Tibial nerve (tissue), 4 donors: ENCODE measurements at regions not wholly inside any gene's neighbourhood (a gene's known extent, or its start where the extent isn't known, plus 50 kb on each side); places are given as distances from the start of the nearest gene placed in this dataset.
"Not testable (repeated sequence)": the region's sequence is repeated elsewhere in the genome, so short reads cannot be mapped to it uniquely, and the experiment has no call there.

Source experiments
- DNase-seq, 2 donors: peaks; one replicate each; pipeline ENCODE4 v3.0.0-alpha.2; 2019; ENCODE audit warnings: low spot score in 2 of 2
- H3K27ac ChIP-seq, 4 donors: fragments of 200-600 bp; sonication (generic) in 3 of 4; one replicate each; pipeline ENCODE4 v1.5.1; 2017 to 2019; ENCODE audit warnings: mild to moderate bottlenecking in 1 of 4
- H3K27me3 ChIP-seq, 2 donors: fragments of 200-600 bp; sonication (generic) in 1 of 2; one replicate each; pipeline versions ENCODE4 v1.5.1 to v1.6.0; 2017 to 2019
- H3K36me3 ChIP-seq, 3 donors: fragments of 200-600 bp; sonication (generic); one replicate each; pipeline ENCODE4 v1.5.1; 2018 to 2019
- H3K4me1 ChIP-seq, 4 donors: fragments of 200-600 bp; sonication (generic) in 3 of 4; one replicate each; pipeline ENCODE4 v1.5.1; 2017 to 2019
- H3K4me3 ChIP-seq, 4 donors: fragments of 200-600 bp; sonication (generic) in 3 of 4; one replicate each; pipeline ENCODE4 v1.5.1; 2017 to 2019; ENCODE audit warnings: mild to moderate bottlenecking in 1 of 4, moderate library complexity in 1 of 4
- H3K9me3 ChIP-seq, 4 donors: fragments of 200-600 bp; sonication (generic) in 3 of 4; one replicate each; pipeline ENCODE4 v1.5.1; 2017 to 2019
- EP300 ChIP-seq, 2 donors: sonication (generic); formaldehyde crosslinking; IDR thresholded peaks; one replicate each; pipeline ENCODE4 v1.6.1; 2017; ENCODE audit warnings: antibody characterized with exemption in 2 of 2, mild to moderate bottlenecking in 1 of 2
- POLR2A ChIP-seq, 2 donors: fragments of 450-650 bp; IDR thresholded peaks; one replicate each; pipeline ENCODE4 v1.6.1; 2017; ENCODE audit warnings: antibody characterized with exemption in 2 of 2, mild to moderate bottlenecking in 2 of 2, moderate library complexity in 2 of 2
- WGBS, 2 donors: methylation state at CpG; one replicate each; pipeline ENCODE4 v1.1.5; 2018; 5-methylcytosine and 5-hydroxymethylcytosine counted together
- TF ChIP-seq, protein P1 (sequence below), 5 experiments: fragments of 200-600 bp in 3 of 5; fragments of 450-650 bp in 2 of 5; sonication (generic) in 3 of 5; IDR thresholded peaks; one replicate each; pipeline ENCODE4 v1.5.1; 2016 to 2019; ENCODE audit warnings: antibody characterized with exemption in 5 of 5, mild to moderate bottlenecking in 3 of 5, moderate library complexity in 2 of 5

DNA sequence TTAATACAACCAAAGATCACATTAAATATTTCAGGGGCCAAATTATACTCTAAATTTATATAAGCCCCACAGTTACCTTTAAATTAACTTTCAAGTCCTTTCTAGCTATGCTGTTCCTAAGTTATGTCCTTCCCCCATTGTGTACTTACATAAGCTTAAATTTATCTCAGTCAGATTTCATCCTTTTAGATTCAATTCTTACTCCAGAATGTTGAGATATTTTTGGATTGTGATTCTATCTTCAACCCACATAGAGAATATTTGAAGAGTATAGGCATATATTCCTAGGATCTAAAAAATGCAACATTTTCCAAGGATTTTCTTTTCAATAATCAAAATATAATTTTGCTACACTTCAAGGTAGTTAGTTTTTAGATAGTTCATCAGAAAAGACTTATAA is 242.8 kb downstream of the KCNE4 start:
- H3K27me3 ChIP-seq = no peaks in the 10 kb centered on the region
- H3K4me1 ChIP-seq = no peaks in the 10 kb centered on the region
- peaks cover 0 to 19% (median 4%) of the 10 kb centered on the region in 4 donors for H3K9me3 ChIP-seq
- H3K27ac ChIP-seq = no peak overlapping the region
- H3K36me3 ChIP-seq = no peaks in the 10 kb centered on the region
- no peak overlapping the region for H3K4me3 ChIP-seq
- DNase-seq = no peak
- no peak for TF ChIP-seq POLR2A (IDR thresholded peaks at IDR 0.05)
- TF ChIP-seq, protein P1, sequence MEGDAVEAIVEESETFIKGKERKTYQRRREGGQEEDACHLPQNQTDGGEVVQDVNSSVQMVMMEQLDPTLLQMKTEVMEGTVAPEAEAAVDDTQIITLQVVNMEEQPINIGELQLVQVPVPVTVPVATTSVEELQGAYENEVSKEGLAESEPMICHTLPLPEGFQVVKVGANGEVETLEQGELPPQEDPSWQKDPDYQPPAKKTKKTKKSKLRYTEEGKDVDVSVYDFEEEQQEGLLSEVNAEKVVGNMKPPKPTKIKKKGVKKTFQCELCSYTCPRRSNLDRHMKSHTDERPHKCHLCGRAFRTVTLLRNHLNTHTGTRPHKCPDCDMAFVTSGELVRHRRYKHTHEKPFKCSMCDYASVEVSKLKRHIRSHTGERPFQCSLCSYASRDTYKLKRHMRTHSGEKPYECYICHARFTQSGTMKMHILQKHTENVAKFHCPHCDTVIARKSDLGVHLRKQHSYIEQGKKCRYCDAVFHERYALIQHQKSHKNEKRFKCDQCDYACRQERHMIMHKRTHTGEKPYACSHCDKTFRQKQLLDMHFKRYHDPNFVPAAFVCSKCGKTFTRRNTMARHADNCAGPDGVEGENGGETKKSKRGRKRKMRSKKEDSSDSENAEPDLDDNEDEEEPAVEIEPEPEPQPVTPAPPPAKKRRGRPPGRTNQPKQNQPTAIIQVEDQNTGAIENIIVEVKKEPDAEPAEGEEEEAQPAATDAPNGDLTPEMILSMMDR (IDR thresholded peaks at IDR 0.05) = no peak
- TF ChIP-seq EP300 (IDR thresholded peaks at IDR 0.05) = no peak

DNA sequence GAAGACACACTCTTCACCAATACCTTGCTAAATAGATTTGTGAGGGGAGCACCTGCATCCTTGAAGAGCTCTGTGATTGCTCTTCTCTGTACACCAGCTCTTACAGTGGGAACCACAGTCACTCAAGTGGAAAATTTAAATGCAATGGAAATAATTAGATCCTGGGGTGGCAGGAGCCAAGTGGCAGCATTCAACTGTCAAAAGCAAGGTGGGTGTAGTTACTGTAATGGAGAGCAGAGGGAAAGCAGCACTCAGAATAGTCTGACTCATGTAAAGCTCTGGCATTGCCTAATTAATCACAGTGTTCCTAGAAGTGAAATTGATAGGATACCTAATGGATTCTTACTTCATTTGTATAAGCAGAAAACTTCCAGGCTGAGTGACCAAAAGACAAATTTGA is 245.8 kb downstream of the KCNE4 start:
- no peaks in the 10 kb centered on the region for H3K27me3 ChIP-seq
- TF ChIP-seq, protein P1 (IDR thresholded peaks at IDR 0.05) = no peak
- no peak for TF ChIP-seq POLR2A (IDR thresholded peaks at IDR 0.05)
- no peak for DNase-seq
- H3K36me3 ChIP-seq = no peaks in the 10 kb centered on the region
- no peaks in the 10 kb centered on the region for H3K4me1 ChIP-seq
- no peak overlapping the region for H3K27ac ChIP-seq
- peaks cover 0 to 8% (median 0%) of the 10 kb centered on the region in 4 donors for H3K9me3 ChIP-seq
- no peak overlapping the region for H3K4me3 ChIP-seq

DNA sequence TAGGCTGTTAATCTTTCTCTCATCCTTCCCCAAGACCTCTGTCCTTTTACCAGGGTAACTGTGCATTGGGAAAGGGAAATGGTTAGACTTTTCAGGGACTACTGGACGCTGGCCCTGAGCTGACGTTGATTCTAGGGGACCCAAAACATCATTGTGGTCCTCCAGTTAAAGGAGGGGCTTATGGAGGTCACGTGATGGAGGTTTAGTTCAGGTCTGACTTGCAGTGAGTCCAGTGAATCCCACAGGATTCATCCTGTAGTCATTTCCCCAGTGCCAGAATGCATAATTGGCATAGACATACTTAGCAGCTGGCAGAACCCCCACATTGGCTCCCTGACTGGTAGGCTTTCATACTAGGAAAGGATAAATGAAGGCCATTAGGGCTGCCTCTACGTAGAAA is 246.3 kb downstream of the KCNE4 start:
- DNase-seq, H3K4me3 ChIP-seq, H3K27me3 ChIP-seq, H3K36me3 ChIP-seq, H3K27ac ChIP-seq, H3K4me1 ChIP-seq, H3K9me3 ChIP-seq: not testable (repeated sequence)
- WGBS, 2 donors = 74 to 82% methylated on average over 4 of the region's 4 CpGs

DNA sequence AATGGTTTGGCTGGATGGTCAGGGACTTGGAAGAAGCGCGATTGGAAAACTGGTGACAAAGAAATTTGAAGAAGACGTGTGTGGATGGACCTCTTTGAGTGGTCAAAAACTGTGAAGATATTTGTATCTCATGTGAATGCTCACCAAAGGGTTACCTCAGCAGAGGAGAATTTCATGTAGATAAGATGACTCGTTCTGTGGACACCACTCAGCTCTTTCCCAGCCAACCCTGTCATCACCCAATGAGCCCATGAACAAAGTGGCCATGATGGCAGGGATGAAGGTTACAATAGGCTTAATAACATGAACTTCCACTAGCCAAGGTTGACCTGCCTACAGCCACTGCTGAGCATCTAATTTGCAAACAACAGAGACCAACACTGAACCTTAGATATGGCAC is 248.3 kb downstream of the KCNE4 start:
- H3K27me3 ChIP-seq = no peaks in the 10 kb centered on the region
- 91 to 94% methylated on average over 4 of the region's 4 CpGs for WGBS, 2 donors
- DNase-seq = no peak

DNA sequence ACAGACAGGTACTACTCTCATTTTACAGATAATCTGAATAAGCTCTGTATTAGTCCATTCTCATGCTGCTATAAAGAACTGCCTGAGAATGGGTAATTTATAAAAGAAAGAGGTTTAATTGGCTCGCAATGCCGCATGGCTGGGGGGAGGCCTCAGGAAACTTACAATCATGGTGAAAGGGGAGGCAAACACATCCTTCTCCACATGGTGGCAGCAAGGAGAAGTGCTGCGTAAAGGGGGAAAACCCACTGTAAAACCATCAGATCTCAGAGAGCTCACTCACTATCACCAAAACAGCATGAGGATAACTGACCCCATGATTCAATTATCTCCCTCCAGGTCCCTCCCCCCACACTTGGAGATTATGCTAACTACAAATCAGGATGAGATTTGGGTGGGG is 254.4 kb downstream of the KCNE4 start:
- DNase-seq = no peak
- H3K9me3 ChIP-seq = no peaks in the 10 kb centered on the region
- TF ChIP-seq, protein P1 (IDR thresholded peaks at IDR 0.05) = no peak
- no peak for TF ChIP-seq POLR2A (IDR thresholded peaks at IDR 0.05)
- no peak for TF ChIP-seq EP300 (IDR thresholded peaks at IDR 0.05)
- H3K27me3 ChIP-seq = no peaks in the 10 kb centered on the region
- H3K4me3 ChIP-seq = no peak overlapping the region
- no peak overlapping the region for H3K27ac ChIP-seq
- WGBS, 2 donors = 63 to 69% methylated on average over 3 of the region's 3 CpGs
- H3K36me3 ChIP-seq = no peaks in the 10 kb centered on the region
- no peaks in the 10 kb centered on the region for H3K4me1 ChIP-seq

More for the DNA sequence above, 248.3 kb downstream of the KCNE4 start:
- no peak overlapping the region for H3K27ac ChIP-seq
- H3K36me3 ChIP-seq = no peaks in the 10 kb centered on the region
- no peak for TF ChIP-seq POLR2A (IDR thresholded peaks at IDR 0.05)
- no peak for TF ChIP-seq EP300 (IDR thresholded peaks at IDR 0.05)
- TF ChIP-seq, protein P1 (IDR thresholded peaks at IDR 0.05) = no peak
- no peaks in the 10 kb centered on the region for H3K4me1 ChIP-seq
- H3K9me3 ChIP-seq = no peaks in the 10 kb centered on the region
- no peak overlapping the region for H3K4me3 ChIP-seq
